KMS-11 (cell line): ENCODE measurements at regions not wholly inside any gene's neighbourhood (a gene's known extent, or its start where the extent isn't known, plus 50 kb on each side); places are given as distances from the start of the nearest gene placed in this dataset.

Experiments used
- H2AFZ ChIP-seq: fragments of 200-600 bp; sonication (generic); 2 replicates; pipeline ENCODE4 v1.6.1; 2016; ENCODE audit warnings: antibody characterized with exemption, mixed run types, low read depth
- H3K27ac ChIP-seq: fragments of 200-600 bp; sonication (generic); 2 replicates; pipeline ENCODE4 v1.6.1; 2016; ENCODE audit warnings: mild to moderate bottlenecking, mixed run types
- H3K27me3 ChIP-seq: fragments of 200-600 bp; sonication (generic); 2 replicates; pipeline ENCODE4 v1.6.1; 2017; ENCODE audit warnings: mild to moderate bottlenecking, low read depth, mixed run types, moderate library complexity; ENCODE audit not compliant: insufficient read depth
- H3K36me3 ChIP-seq: fragments of 200-600 bp; sonication (generic); 2 replicates; pipeline ENCODE4 v1.6.1; 2017; ENCODE audit warnings: mild to moderate bottlenecking, mixed run types; ENCODE audit not compliant: insufficient read depth
- H3K4me1 ChIP-seq: fragments of 200-600 bp; sonication (generic); 2 replicates; pipeline ENCODE4 v1.6.1; 2016; ENCODE audit warnings: mild to moderate bottlenecking, low read depth, mixed run types; ENCODE audit not compliant: poor library complexity, severe bottlenecking
- H3K4me2 ChIP-seq: fragments of 200-600 bp; sonication (generic); 2 replicates; pipeline ENCODE4 v1.7.0; 2016; ENCODE audit warnings: mild to moderate bottlenecking, mixed run types
- H3K4me3 ChIP-seq: fragments of 200-600 bp; sonication (generic); IDR thresholded peaks from 2 replicates; pipeline ENCODE4 v1.6.1; 2017; ENCODE audit warnings: low read depth, low read length, mixed read lengths; ENCODE audit not compliant: insufficient read depth
- H3K79me2 ChIP-seq: fragments of 200-600 bp; sonication (generic); 2 replicates; pipeline ENCODE4 v1.6.1; 2016; ENCODE audit warnings: low read depth, mixed run types; ENCODE audit not compliant: insufficient read depth
- H3K9ac ChIP-seq: fragments of 200-600 bp; sonication (generic); 2 replicates; pipeline ENCODE4 v1.6.1; 2016; ENCODE audit warnings: mild to moderate bottlenecking, mixed run types
- H4K20me1 ChIP-seq: fragments of 200-600 bp; sonication (generic); 2 replicates; pipeline ENCODE4 v1.6.1; 2016; ENCODE audit warnings: mild to moderate bottlenecking, mixed run types; ENCODE audit not compliant: insufficient read depth
- TF ChIP-seq, protein P1 (sequence below): fragments of 200-600 bp; sonication (generic); conservative IDR thresholded peaks from 2 replicates; pipeline ENCODE4 v1.6.1; 2017; ENCODE audit warnings: low read depth, mild to moderate bottlenecking, antibody characterized with exemption, low read length, moderate library complexity, mixed read lengths

DNA sequence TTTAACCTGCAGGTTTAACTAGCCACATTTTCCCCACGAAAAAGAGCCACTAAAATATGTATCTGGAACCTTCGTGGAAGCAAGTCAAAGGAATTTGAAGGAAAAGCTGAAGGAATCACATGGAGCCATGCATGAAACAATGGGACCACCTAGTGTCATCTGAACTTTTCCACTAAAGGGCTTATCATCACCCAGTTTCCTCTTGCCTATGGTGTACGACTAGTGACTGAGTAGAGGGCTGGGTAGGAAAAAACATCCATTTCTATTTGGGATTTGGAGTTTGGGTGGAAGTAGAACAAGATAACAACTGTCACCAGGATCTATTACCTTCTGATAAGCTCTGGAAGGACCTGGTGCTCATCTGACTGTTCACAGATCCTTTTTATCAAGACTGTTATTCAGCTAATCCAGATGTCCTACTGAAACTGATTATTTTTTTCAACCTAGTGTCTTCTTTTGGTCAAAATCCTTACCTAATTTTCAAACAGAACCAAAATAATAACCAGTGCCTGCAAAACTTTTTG, 153.2 kb upstream of the COL1A2 start:
- no peaks in the 10 kb centered on the region for H3K27me3 ChIP-seq
- no peak overlapping the region for H3K27ac ChIP-seq
- TF ChIP-seq, protein P1, sequence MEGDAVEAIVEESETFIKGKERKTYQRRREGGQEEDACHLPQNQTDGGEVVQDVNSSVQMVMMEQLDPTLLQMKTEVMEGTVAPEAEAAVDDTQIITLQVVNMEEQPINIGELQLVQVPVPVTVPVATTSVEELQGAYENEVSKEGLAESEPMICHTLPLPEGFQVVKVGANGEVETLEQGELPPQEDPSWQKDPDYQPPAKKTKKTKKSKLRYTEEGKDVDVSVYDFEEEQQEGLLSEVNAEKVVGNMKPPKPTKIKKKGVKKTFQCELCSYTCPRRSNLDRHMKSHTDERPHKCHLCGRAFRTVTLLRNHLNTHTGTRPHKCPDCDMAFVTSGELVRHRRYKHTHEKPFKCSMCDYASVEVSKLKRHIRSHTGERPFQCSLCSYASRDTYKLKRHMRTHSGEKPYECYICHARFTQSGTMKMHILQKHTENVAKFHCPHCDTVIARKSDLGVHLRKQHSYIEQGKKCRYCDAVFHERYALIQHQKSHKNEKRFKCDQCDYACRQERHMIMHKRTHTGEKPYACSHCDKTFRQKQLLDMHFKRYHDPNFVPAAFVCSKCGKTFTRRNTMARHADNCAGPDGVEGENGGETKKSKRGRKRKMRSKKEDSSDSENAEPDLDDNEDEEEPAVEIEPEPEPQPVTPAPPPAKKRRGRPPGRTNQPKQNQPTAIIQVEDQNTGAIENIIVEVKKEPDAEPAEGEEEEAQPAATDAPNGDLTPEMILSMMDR = no peak
- H4K20me1 ChIP-seq = no peaks in the 10 kb centered on the region
- no peak overlapping the region for H3K4me3 ChIP-seq
- no peak overlapping the region for H3K9ac ChIP-seq
- no peaks in the 10 kb centered on the region for H3K36me3 ChIP-seq
- no peaks in the 10 kb centered on the region for H3K79me2 ChIP-seq
- no peaks in the 10 kb centered on the region for H3K4me1 ChIP-seq
- H2AFZ ChIP-seq = no peak overlapping the region
- no peak overlapping the region for H3K4me2 ChIP-seq

DNA sequence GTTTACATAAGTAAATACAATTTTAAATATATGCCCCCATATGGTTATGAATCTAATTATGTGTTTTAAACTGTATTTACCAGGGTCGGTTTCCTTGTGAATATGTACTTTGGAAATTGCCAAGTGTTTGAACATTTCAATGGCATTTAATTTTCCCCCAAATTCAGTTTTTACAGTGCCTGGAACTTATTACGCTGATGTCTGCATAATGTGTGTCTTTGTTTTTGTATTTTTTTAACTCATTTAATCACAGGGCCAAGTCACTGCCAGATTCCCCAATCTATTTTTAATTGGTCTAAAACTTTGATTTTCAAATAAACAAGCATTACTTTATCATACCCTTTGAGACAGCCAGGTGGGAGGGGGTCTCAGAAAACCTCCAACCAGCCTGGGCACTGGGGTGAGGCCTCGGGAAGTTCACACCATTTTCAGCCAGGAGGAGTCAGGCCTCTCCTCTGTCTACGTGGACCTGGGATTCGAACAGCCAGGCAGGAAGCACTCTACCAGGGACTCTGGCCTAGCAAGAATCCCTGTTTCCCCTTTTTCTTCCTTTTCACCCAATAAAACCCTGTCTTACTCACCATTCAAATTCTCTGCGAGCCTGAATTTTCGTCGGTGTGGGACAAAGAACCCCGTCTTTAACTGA, 151.5 kb upstream of the COL1A2 start:
- no peaks in the 10 kb centered on the region for H3K36me3 ChIP-seq
- H3K27me3 ChIP-seq = no peaks in the 10 kb centered on the region
- no peak overlapping the region for H3K27ac ChIP-seq
- H3K79me2 ChIP-seq = no peaks in the 10 kb centered on the region
- no peak overlapping the region for H2AFZ ChIP-seq
- H3K9ac ChIP-seq = no peak overlapping the region
- H3K4me3 ChIP-seq = no peak overlapping the region
- H4K20me1 ChIP-seq = no peaks in the 10 kb centered on the region
- H3K4me1 ChIP-seq = no peaks in the 10 kb centered on the region
- TF ChIP-seq, protein P1 = no peak
- no peak overlapping the region for H3K4me2 ChIP-seq

DNA sequence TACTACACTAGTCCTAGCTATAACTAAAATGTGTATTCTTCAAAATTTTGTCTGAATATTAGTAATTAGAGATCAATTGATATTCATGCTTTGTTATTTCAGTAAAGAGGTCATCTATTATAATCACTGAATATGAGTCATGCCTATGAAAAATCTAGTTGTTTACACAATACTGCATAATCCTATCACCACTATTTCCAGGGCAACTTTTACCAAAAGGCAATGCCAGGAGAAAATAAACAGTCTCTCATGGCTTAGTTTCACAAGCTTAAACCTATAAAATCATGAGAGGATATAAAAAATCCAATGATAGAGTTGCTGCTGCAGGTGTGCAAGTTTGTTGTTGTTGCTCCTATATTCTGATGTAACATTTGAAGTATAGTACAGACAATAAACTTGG, 149.9 kb upstream of the COL1A2 start:
- H3K27ac ChIP-seq = no peak overlapping the region
- no peaks in the 10 kb centered on the region for H3K4me1 ChIP-seq
- no peaks in the 10 kb centered on the region for H3K36me3 ChIP-seq
- no peak overlapping the region for H3K4me3 ChIP-seq
- no peak overlapping the region for H3K4me2 ChIP-seq
- H2AFZ ChIP-seq = no peak overlapping the region
- H3K79me2 ChIP-seq = no peaks in the 10 kb centered on the region
- H4K20me1 ChIP-seq = no peaks in the 10 kb centered on the region
- no peaks in the 10 kb centered on the region for H3K27me3 ChIP-seq
- TF ChIP-seq, protein P1 = no peak
- H3K9ac ChIP-seq = no peak overlapping the region

DNA sequence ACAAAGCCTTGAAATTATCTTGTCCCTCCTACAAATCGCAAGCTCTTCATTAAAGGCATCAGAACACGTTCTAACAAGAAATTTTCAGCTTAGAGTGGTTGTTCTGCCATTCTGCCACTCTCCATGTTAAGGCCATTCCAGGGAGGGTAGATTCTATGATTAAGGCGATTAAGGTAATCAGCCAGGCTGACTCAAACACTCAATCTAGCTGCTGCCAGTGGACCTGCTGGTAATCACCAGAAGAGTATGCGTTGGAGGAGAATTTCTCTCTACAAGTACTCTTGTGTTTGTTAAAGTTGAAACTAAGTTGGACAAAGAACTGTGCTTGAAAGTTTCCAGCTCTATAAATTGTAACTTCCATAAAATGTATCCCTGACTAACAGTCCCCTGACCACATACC, 149.2 kb upstream of the COL1A2 start:
- H3K4me3 ChIP-seq = no peak overlapping the region
- H3K4me2 ChIP-seq = no peak overlapping the region
- no peak overlapping the region for H2AFZ ChIP-seq
- H3K79me2 ChIP-seq = no peaks in the 10 kb centered on the region
- H4K20me1 ChIP-seq = no peaks in the 10 kb centered on the region
- H3K9ac ChIP-seq = no peak overlapping the region
- no peaks in the 10 kb centered on the region for H3K36me3 ChIP-seq
- H3K27me3 ChIP-seq = no peaks in the 10 kb centered on the region
- TF ChIP-seq, protein P1 = no peak
- no peaks in the 10 kb centered on the region for H3K4me1 ChIP-seq
- H3K27ac ChIP-seq = no peak overlapping the region
